Astrocyte (in vitro differentiated cells and primary cell): ENCODE measurements at regions not wholly inside any gene's neighbourhood (a gene's known extent, or its start where the extent isn't known, plus 50 kb on each side); places are given as distances from the start of the nearest gene placed in this dataset.

Source experiments
- DNase-seq: peaks from one replicate; pipeline ENCODE4 v3.0.0-alpha.2; 2010; ENCODE audit warnings: low read depth
- FAIRE-seq: peaks from 2 replicates; lab custom pipeline; 2011; peaks lifted over from hg19 to GRCh38; lab: Jason Lieb, UNC
- H2AFZ ChIP-seq: 2 replicates; pipeline ENCODE4 v1.6.0; 2012; ENCODE audit warnings: low read depth, low read length, inconsistent platforms
- H3K27ac ChIP-seq: 2 replicates; pipeline ENCODE4 v1.5.1; 2011; ENCODE audit warnings: low read depth, low read length, inconsistent platforms
- H3K27me3 ChIP-seq: 2 replicates; pipeline ENCODE4 v1.6.0; 2011; ENCODE audit warnings: low read length, inconsistent platforms; ENCODE audit not compliant: insufficient read depth
- H3K36me3 ChIP-seq: 2 replicates; pipeline ENCODE4 v1.5.1; 2011; ENCODE audit warnings: low read length, inconsistent platforms; ENCODE audit not compliant: insufficient read depth
- H3K4me1 ChIP-seq: 2 replicates; pipeline ENCODE4 v1.5.1; 2011; ENCODE audit warnings: low read length, inconsistent platforms; ENCODE audit not compliant: insufficient read depth
- H3K4me2 ChIP-seq: 2 replicates; pipeline ENCODE4 v1.6.0; 2012; ENCODE audit warnings: low read length, inconsistent platforms
- H3K4me3 ChIP-seq: 2 replicates; pipeline ENCODE4 v1.5.1; 2011; ENCODE audit warnings: low read depth, mild to moderate bottlenecking, low read length, inconsistent platforms; ENCODE audit not compliant: insufficient read depth
- H3K79me2 ChIP-seq: 2 replicates; pipeline ENCODE4 v1.6.0; 2012; ENCODE audit warnings: mild to moderate bottlenecking, low read length, inconsistent platforms; ENCODE audit not compliant: insufficient read depth
- H3K9ac ChIP-seq: 2 replicates; pipeline ENCODE4 v1.6.0; 2012; ENCODE audit warnings: mild to moderate bottlenecking, low read length, inconsistent platforms
- H3K9me3 ChIP-seq: 2 replicates; pipeline ENCODE4 v1.5.1; 2012; ENCODE audit warnings: low read depth, mild to moderate bottlenecking, low read length, inconsistent platforms; ENCODE audit not compliant: insufficient read depth
- H4K20me1 ChIP-seq: 2 replicates; pipeline ENCODE4 v1.6.0; 2012; ENCODE audit warnings: low read length, inconsistent platforms; ENCODE audit not compliant: insufficient read depth
- H3K27ac Mint-ChIP-seq: one replicate; pipeline ENCODE4 v1.8.0; 2021; ENCODE audit warnings: mild to moderate bottlenecking, mixed read lengths; ENCODE audit not compliant: unreplicated experiment
- H3K27me3 Mint-ChIP-seq: one replicate; pipeline ENCODE4 v1.8.0; 2021; ENCODE audit warnings: low read depth, mixed read lengths; ENCODE audit not compliant: unreplicated experiment
- H3K36me3 Mint-ChIP-seq: one replicate; pipeline ENCODE4 v1.8.0; 2021; ENCODE audit warnings: low read depth, mixed read lengths; ENCODE audit not compliant: unreplicated experiment
- H3K4me1 Mint-ChIP-seq: one replicate; pipeline ENCODE4 v1.8.0; 2021; ENCODE audit warnings: low read depth, mixed read lengths; ENCODE audit not compliant: unreplicated experiment
- H3K4me3 Mint-ChIP-seq: one replicate; pipeline ENCODE4 v1.8.0; 2021; ENCODE audit warnings: mild to moderate bottlenecking, moderate library complexity, mixed read lengths; ENCODE audit not compliant: unreplicated experiment
- H3K9me3 Mint-ChIP-seq: one replicate; pipeline ENCODE4 v1.8.0; 2021; ENCODE audit warnings: mild to moderate bottlenecking, mixed read lengths; ENCODE audit not compliant: unreplicated experiment
- CTCF ChIP-seq: IDR thresholded peaks from 2 replicates; pipeline ENCODE4 v1.5.1; 2011; ENCODE audit warnings: low read depth, mild to moderate bottlenecking, inconsistent platforms, low read length, moderate library complexity; ENCODE audit not compliant: insufficient read depth
- EZH2 ChIP-seq: IDR thresholded peaks from 2 replicates; pipeline ENCODE4 v1.6.1; 2012; ENCODE audit warnings: mild to moderate bottlenecking, low read length, inconsistent platforms; ENCODE audit not compliant: insufficient read depth

- H3K4me1 Mint-ChIP-seq = no peaks in the 10 kb centered on the region
- Histone ChIP-seq H3K79me2 (no peaks in the 10 kb centered on the region), H3K4me1 (no peaks in the 10 kb centered on the region), H2AFZ (no peak overlapping the region), H3K27me3 (no peaks in the 10 kb centered on the region), H3K9me3 (no peaks in the 10 kb centered on the region), H4K20me1 (no peaks in the 10 kb centered on the region), H3K27ac (no peak overlapping the region), H3K9ac (no peak overlapping the region), H3K4me2 (no peak overlapping the region), H3K36me3 (no peaks in the 10 kb centered on the region), H3K4me3 (no peak overlapping the region)
- no peak for FAIRE-seq
- H3K36me3 Mint-ChIP-seq = no peaks in the 10 kb centered on the region
- no peak overlapping the region for H3K4me3 Mint-ChIP-seq
- TF ChIP-seq CTCF (no peak), EZH2 (no peak)
- no peaks in the 10 kb centered on the region for H3K9me3 Mint-ChIP-seq
- no peaks in the 10 kb centered on the region for H3K27me3 Mint-ChIP-seq
- no peak for DNase-seq
- H3K27ac Mint-ChIP-seq = no peak overlapping the region
Measured at GRCh38 chr18:29028560-29028959, 851.6 kb upstream of the CDH2 start.

- Mint-ChIP-seq H3K4me3 (no peak overlapping the region), H3K27ac (no peak overlapping the region)
- FAIRE-seq = no peak
Measured at GRCh38 chr18:29018976-29019375, 842.0 kb upstream of the CDH2 start.

More at GRCh38 chr18:29018976-29019375, 842.0 kb upstream of the CDH2 start:
- H3K79me2 ChIP-seq = no peaks in the 10 kb centered on the region
- Mint-ChIP-seq H3K9me3 (no peaks in the 10 kb centered on the region), H3K36me3 (no peaks in the 10 kb centered on the region), H3K4me1 (peaks cover 2% of the 10 kb centered on the region), H3K27me3 (no peaks in the 10 kb centered on the region)
- H3K27ac ChIP-seq = no peak overlapping the region
- H3K4me2 ChIP-seq = no peak overlapping the region
- no peaks in the 10 kb centered on the region for H3K9me3 ChIP-seq
- no peak overlapping the region for H2AFZ ChIP-seq
- H3K4me1 ChIP-seq = no peaks in the 10 kb centered on the region
- H3K27me3 ChIP-seq = no peaks in the 10 kb centered on the region
- DNase-seq = no peak
- no peak overlapping the region for H3K9ac ChIP-seq
- no peaks in the 10 kb centered on the region for H4K20me1 ChIP-seq
- H3K36me3 ChIP-seq = no peaks in the 10 kb centered on the region
- no peak overlapping the region for H3K4me3 ChIP-seq
- TF ChIP-seq EZH2 (no peak), CTCF (no peak)
